Lower leg skin (tissue), 3 donors: ENCODE measurements at regions not wholly inside any gene's neighbourhood (a gene's known extent, or its start where the extent isn't known, plus 50 kb on each side); places are given as distances from the start of the nearest gene placed in this dataset.

Experiments
- CTCF ChIP-seq, 3 donors: fragments of 450-650 bp; IDR thresholded peaks; one replicate each; pipeline ENCODE4 v1.5.1; 2016; ENCODE audit warnings: antibody characterized with exemption in 3 of 3, mild to moderate bottlenecking in 3 of 3, moderate library complexity in 2 of 3
- POLR2A ChIP-seq, 2 donors: fragments of 450-650 bp; IDR thresholded peaks; one replicate each; pipeline ENCODE4 v1.6.1; 2016 to 2017; ENCODE audit warnings: antibody characterized with exemption in 2 of 2, mild to moderate bottlenecking in 1 of 2, moderate library complexity in 1 of 2

- TF ChIP-seq CTCF (IDR thresholded peaks at IDR 0.05) (no peak), POLR2A (IDR thresholded peaks at IDR 0.05) (no peak)
Measured at GRCh38 chr12:87870493-87871460, 158.4 kb downstream of the C12orf50 start.
